Stimulated activated effector memory CD8-positive, alpha-beta T cell treated with anti-CD3 and anti-CD28 coated beads, Interleukin-12 subunit alpha, Interleukin-12 subunit beta, amount 100 ng/mL, for 72 hours (primary cell): ENCODE measurements at regions not wholly inside any gene's neighbourhood (a gene's known extent, or its start where the extent isn't known, plus 50 kb on each side); places are given as distances from the start of the nearest gene placed in this dataset.

Experiments used
- ATAC-seq: fragments of 150-1000 bp; cut with Tn5 transposase; 2 replicates; pipeline ENCODE4 v1.10.0; 2021
- DNase-seq, 2 donors: peaks; one replicate each; pipeline ENCODE4 v3.0.0; 2021 to 2022; ENCODE audit warnings: low spot score in 2 of 2
- H3K27ac Mint-ChIP-seq: one replicate; pipeline ENCODE4 v1.8.0; 2022; ENCODE audit warnings: mild to moderate bottlenecking, mixed read lengths
- H3K36me3 Mint-ChIP-seq: one replicate; pipeline ENCODE4 v1.8.0; 2022; ENCODE audit warnings: mild to moderate bottlenecking, mixed read lengths
- H3K4me1 Mint-ChIP-seq: one replicate; pipeline ENCODE4 v1.8.0; 2022; ENCODE audit warnings: mixed read lengths
- H3K4me3 Mint-ChIP-seq: one replicate; pipeline ENCODE4 v1.8.0; 2022; ENCODE audit warnings: mild to moderate bottlenecking, mixed read lengths
- H3K9me3 Mint-ChIP-seq: one replicate; pipeline ENCODE4 v1.8.0; 2022; ENCODE audit warnings: mixed read lengths

GRCh38 chr13:76481738-76482137, 404.5 kb downstream of the KCTD12 start:
- Mint-ChIP-seq H3K4me1 (no peaks in the 10 kb centered on the region), H3K27ac (no peak overlapping the region), H3K4me3 (no peak overlapping the region), H3K36me3 (no peaks in the 10 kb centered on the region), H3K9me3 (no peaks in the 10 kb centered on the region)
- ATAC-seq (no peak), DNase-seq (no peak)

DNA sequence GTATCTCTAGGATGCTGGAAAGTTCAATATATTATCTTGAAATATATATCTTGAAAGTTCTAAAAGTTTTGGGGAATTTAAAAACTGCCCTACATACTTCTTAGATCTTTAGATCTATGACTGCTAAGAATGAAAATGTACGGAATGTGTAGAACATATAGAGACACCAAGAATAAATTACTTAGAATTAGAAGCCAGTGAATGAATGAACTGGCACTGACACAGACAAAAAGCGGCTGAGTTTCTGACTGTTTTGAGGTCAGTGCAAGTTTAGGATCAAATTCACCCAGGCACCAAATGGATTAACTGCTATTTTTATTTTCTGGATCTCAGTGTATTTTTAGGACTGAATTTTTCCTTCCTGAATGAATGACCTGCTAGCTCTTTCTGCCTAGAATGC, 411.2 kb downstream of the KCTD12 start:
- ATAC-seq, result no peak

GRCh38 chr13:76474356-76474755, 411.8 kb downstream of the KCTD12 start:
- ATAC-seq, result no peak
- H3K27ac Mint-ChIP-seq, result no peak overlapping the region

More for the DNA sequence above, 411.2 kb downstream of the KCTD12 start:
- H3K27ac Mint-ChIP-seq, result no peak overlapping the region
- H3K36me3 Mint-ChIP-seq, result no peaks in the 10 kb centered on the region
- no peaks in the 10 kb centered on the region for H3K4me1 Mint-ChIP-seq
- no peak overlapping the region for H3K4me3 Mint-ChIP-seq
- H3K9me3 Mint-ChIP-seq, result no peaks in the 10 kb centered on the region
- no peak for DNase-seq

GRCh38 chr13:76473552-76474134, 412.6 kb downstream of the KCTD12 start:
- DNase-seq, result peak; percentile 36 to 74
- H3K4me3 Mint-ChIP-seq, result no peak overlapping the region

More at GRCh38 chr13:76474356-76474755, 411.8 kb downstream of the KCTD12 start:
- H3K36me3 Mint-ChIP-seq, result no peaks in the 10 kb centered on the region
- H3K4me3 Mint-ChIP-seq, result no peak overlapping the region
- H3K4me1 Mint-ChIP-seq, result no peaks in the 10 kb centered on the region
- no peaks in the 10 kb centered on the region for H3K9me3 Mint-ChIP-seq
- DNase-seq, result no peak

DNA sequence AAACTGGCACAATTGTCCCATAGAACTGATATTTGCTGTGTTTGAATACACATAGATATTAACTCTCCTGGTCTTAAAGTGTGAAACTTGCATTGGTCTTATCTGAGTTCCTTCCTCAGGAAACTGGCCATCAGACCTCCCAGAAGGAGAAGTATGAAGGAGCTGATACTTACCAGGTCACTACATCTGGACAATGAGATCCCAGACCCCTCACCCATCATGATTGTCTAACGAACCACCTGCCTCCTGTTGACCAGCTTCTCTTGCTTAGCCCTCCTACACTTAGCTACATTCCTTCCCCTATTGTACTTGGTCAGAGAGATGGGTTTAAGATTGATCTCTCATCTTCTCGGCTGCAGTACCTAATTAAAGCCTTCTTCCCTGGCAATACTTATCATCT, 413.3 kb downstream of the KCTD12 start:
- Mint-ChIP-seq H3K36me3 (no peaks in the 10 kb centered on the region), H3K4me1 (no peaks in the 10 kb centered on the region), H3K9me3 (no peaks in the 10 kb centered on the region), H3K4me3 (no peak overlapping the region), H3K27ac (no peak overlapping the region)
- no peak for ATAC-seq
- no peak for DNase-seq

More at GRCh38 chr13:76473552-76474134, 412.6 kb downstream of the KCTD12 start:
- Mint-ChIP-seq H3K27ac (no peak overlapping the region), H3K4me1 (no peaks in the 10 kb centered on the region), H3K36me3 (no peaks in the 10 kb centered on the region), H3K9me3 (no peaks in the 10 kb centered on the region)
- ATAC-seq, result peak; percentile 88

- ATAC-seq, result no peak
These were observed 414.7 kb downstream of the KCTD12 start for GRCh38 chr13:76471486-76471885.

GRCh38 chr13:76470991-76471390, 415.2 kb downstream of the KCTD12 start:
- Mint-ChIP-seq H3K9me3 (no peaks in the 10 kb centered on the region), H3K27ac (no peak overlapping the region), H3K4me3 (no peak overlapping the region), H3K4me1 (no peaks in the 10 kb centered on the region), H3K36me3 (no peaks in the 10 kb centered on the region)
- DNase-seq, result no peak
- ATAC-seq, result no peak

More at GRCh38 chr13:76471486-76471885, 414.7 kb downstream of the KCTD12 start:
- Mint-ChIP-seq H3K36me3 (no peaks in the 10 kb centered on the region), H3K27ac (no peak overlapping the region), H3K4me1 (no peaks in the 10 kb centered on the region), H3K9me3 (no peaks in the 10 kb centered on the region), H3K4me3 (no peak overlapping the region)
- no peak for DNase-seq

- no peak overlapping the region for H3K4me3 Mint-ChIP-seq
- no peaks in the 10 kb centered on the region for H3K4me1 Mint-ChIP-seq
- H3K36me3 Mint-ChIP-seq, result no peaks in the 10 kb centered on the region
- H3K9me3 Mint-ChIP-seq, result no peaks in the 10 kb centered on the region
- ATAC-seq, result no peak
- no peak for DNase-seq
- H3K27ac Mint-ChIP-seq, result no peak overlapping the region
These were observed 420.2 kb downstream of the KCTD12 start for GRCh38 chr13:76466043-76466442.

DNA sequence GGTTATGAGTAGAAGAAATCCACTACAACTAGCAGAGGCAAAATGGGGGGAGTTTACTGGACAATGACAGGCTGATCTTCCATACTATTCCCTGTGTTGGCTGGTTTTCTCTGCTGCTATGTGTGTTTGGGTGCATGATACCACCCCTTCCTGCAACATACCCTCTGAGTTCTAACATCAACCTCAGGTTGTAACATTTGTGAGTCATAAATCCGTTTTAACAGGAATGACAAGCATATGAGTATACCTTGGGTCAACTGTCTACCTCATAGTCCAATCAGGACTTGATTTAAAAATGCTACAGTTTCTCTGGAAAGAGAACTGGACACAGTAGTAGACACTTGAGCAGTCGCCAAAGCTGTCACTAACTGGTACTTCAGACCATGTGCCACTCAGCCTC, 422.9 kb downstream of the KCTD12 start:
- Mint-ChIP-seq H3K4me3 (no peak overlapping the region), H3K36me3 (no peaks in the 10 kb centered on the region), H3K27ac (no peak overlapping the region), H3K4me1 (no peaks in the 10 kb centered on the region), H3K9me3 (no peaks in the 10 kb centered on the region)
- ATAC-seq (no peak), DNase-seq (no peak)

DNA sequence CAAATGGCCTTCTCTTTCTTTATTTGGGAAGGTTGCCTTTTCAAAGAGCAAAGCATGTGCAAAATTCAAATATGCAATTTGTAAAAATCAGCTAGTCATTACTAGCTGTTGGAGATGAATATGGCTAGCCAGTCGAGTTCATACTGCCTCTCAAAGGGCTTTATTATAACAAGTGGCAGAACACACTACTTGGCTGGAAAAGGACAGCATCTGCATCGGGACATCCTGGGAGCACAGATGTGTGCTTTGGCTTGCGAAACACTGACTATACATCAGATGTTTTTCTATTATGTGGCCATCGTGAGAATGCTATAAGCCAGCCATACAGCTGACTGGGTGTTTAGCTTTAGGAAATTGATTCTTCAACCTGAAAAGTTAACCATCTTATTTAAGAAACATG, 424.2 kb downstream of the KCTD12 start:
- H3K36me3 Mint-ChIP-seq, result no peaks in the 10 kb centered on the region
- DNase-seq, result no peak
- ATAC-seq, result no peak

GRCh38 chr13:76461484-76461883, 424.7 kb downstream of the KCTD12 start:
- H3K36me3 Mint-ChIP-seq, result no peaks in the 10 kb centered on the region
- no peaks in the 10 kb centered on the region for H3K9me3 Mint-ChIP-seq
- no peak overlapping the region for H3K4me3 Mint-ChIP-seq
- ATAC-seq, result no peak
- no peak for DNase-seq
- no peaks in the 10 kb centered on the region for H3K4me1 Mint-ChIP-seq
- H3K27ac Mint-ChIP-seq, result no peak overlapping the region

More for the DNA sequence above, 424.2 kb downstream of the KCTD12 start:
- H3K4me3 Mint-ChIP-seq, result no peak overlapping the region
- H3K9me3 Mint-ChIP-seq, result no peaks in the 10 kb centered on the region
- H3K27ac Mint-ChIP-seq, result no peak overlapping the region
- no peaks in the 10 kb centered on the region for H3K4me1 Mint-ChIP-seq

- DNase-seq (no peak), ATAC-seq (no peak)
- Mint-ChIP-seq H3K27ac (no peak overlapping the region), H3K4me3 (no peak overlapping the region), H3K9me3 (no peaks in the 10 kb centered on the region), H3K4me1 (no peaks in the 10 kb centered on the region), H3K36me3 (no peaks in the 10 kb centered on the region)
These were observed 426.3 kb downstream of the KCTD12 start for GRCh38 chr13:76459863-76460262.

GRCh38 chr13:76455960-76456359, 430.2 kb downstream of the KCTD12 start:
- DNase-seq (no peak), ATAC-seq (no peak)
- Mint-ChIP-seq H3K4me1 (no peaks in the 10 kb centered on the region), H3K4me3 (no peak overlapping the region), H3K9me3 (peaks cover 1% of the 10 kb centered on the region), H3K36me3 (no peaks in the 10 kb centered on the region), H3K27ac (no peak overlapping the region)

DNA sequence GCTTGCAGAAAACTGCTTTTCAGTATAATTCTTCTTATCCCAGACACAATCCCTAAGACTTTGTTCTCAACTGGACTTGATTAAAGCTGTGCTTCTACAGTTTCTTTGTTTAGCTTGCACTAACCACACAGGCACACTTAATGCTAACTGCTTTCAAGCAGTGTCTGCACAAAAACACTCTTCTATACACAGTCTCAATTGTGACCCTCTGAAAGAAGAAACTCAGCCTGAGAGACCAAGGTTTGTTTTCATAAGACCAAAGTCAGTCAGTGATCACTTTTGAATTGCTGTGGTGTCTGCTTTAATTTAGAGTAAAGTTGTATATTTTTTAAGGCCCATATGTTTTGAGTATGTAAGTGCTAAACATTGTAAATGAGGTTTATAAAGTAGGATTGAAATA, 431.2 kb downstream of the KCTD12 start:
- no peaks in the 10 kb centered on the region for H3K36me3 Mint-ChIP-seq
- H3K4me3 Mint-ChIP-seq, result no peak overlapping the region
- H3K27ac Mint-ChIP-seq, result no peak overlapping the region
- ATAC-seq (no peak), DNase-seq (no peak)
- H3K4me1 Mint-ChIP-seq, result no peaks in the 10 kb centered on the region
- H3K9me3 Mint-ChIP-seq, result peaks cover 4% of the 10 kb centered on the region

DNA sequence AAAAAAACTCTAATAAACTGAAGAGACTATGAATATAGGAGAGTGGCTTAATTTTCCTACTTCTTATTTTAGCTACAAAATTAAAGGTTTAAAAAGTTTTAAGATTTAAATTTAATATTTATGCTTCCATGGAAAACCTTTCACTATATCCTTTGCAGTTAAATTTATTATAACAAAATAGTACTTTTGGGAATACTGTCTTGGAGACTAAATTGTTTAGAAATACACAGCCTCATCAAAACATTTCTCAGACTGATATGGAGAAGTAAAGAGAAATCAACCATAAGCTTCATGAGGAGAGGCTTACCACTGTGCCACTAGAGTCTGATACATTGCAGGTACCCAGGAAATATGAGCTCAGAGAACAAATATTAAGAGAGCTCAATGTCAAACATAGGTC, 436.5 kb downstream of the KCTD12 start:
- H3K4me1 Mint-ChIP-seq, result no peaks in the 10 kb centered on the region
- H3K27ac Mint-ChIP-seq, result no peak overlapping the region
- ATAC-seq (no peak), DNase-seq (no peak)
- peaks cover 4% of the 10 kb centered on the region for H3K9me3 Mint-ChIP-seq
- no peak overlapping the region for H3K4me3 Mint-ChIP-seq
- H3K36me3 Mint-ChIP-seq, result no peaks in the 10 kb centered on the region

DNA sequence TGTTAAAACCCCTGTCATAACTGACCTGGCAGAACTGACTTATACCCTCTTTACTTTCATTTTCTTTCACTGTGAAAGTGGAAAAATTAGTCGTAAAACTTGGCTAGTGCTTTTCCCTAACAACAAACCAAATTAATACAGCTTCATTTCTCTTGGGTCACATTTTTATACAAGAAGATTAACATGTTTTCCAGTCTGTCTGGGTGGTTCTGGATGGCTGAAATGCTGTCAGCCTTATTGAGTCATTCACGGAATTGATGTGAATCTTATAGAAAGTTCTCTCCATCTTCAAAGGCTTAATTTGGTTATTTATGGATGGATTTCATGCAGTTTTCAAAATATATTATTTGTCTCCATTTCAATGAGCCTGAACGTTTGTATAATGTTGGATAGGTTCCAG, 440.0 kb downstream of the KCTD12 start:
- Mint-ChIP-seq H3K4me3 (no peak overlapping the region), H3K36me3 (no peaks in the 10 kb centered on the region), H3K9me3 (peaks cover 4% of the 10 kb centered on the region), H3K27ac (no peak overlapping the region), H3K4me1 (no peaks in the 10 kb centered on the region)
- DNase-seq, result no peak
- ATAC-seq, result no peak

GRCh38 chr13:76440568-76440967, 445.6 kb downstream of the KCTD12 start:
- Mint-ChIP-seq H3K4me3 (no peak overlapping the region), H3K4me1 (no peaks in the 10 kb centered on the region), H3K36me3 (no peaks in the 10 kb centered on the region), H3K9me3 (no peaks in the 10 kb centered on the region), H3K27ac (no peak overlapping the region)
- ATAC-seq, result no peak
- no peak for DNase-seq
